Spleen (tissue), 7 donors: ENCODE measurements at regions not wholly inside any gene's neighbourhood (a gene's known extent, or its start where the extent isn't known, plus 50 kb on each side); places are given as distances from the start of the nearest gene placed in this dataset.

Experiments
- POLR2A ChIP-seq, 3 donors: fragments of 450-650 bp; IDR thresholded peaks; one replicate each; pipeline ENCODE4 v1.5.1; 2017; ENCODE audit warnings: antibody characterized with exemption in 3 of 3, mild to moderate bottlenecking in 1 of 3
- POLR2AphosphoS5 ChIP-seq, 3 donors: sonication (generic); formaldehyde crosslinking; IDR thresholded peaks; one replicate each; pipeline ENCODE4 v1.5.1; 2017; ENCODE audit warnings: antibody characterized with exemption in 3 of 3
- TF ChIP-seq, protein P1 (sequence below), 11 experiments: fragments of 200-600 bp in 7 of 11; fragments of 450-650 bp in 4 of 11; sonication (generic) in 4 of 11; IDR thresholded peaks in 8 of 11; conservative IDR thresholded peaks in 3 of 11; 1 replicate in 7 of 11; 2 replicates in 4 of 11; pipeline versions ENCODE4 v1.4.0 to v1.8.0; 2016 to 2021; ENCODE audit warnings: antibody characterized with exemption in 11 of 11, inconsistent platforms in 4 of 11, mild to moderate bottlenecking in 1 of 11
- donor health status: DM: no; HTN: no; CAD: no; lungs with moderate emphysema.
- donor health status: DM: no; HTN: no; CAD: no.
- donor health status: DM: no; HTN: no; CAD: no.

DNA sequence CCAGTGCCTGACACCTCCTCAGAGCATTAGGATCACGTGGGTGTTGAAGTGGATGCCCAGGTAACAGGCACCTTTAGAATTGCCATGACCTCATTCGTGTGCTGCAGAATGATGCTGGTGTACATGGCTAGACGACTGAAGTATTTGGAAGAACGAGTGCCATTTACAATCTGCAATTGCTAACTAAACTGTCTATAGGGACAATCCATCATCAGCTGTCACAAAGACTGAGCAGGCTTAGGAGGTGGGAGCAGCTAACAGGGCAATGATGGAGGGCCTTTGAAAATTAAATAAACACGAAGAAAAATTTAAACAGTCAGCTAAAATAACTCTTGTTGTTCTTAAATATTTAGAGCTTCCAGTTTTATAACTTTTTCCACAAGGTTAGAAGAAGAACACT lies 375.8 kb downstream of the GADD45G start:
- TF ChIP-seq, protein P1, sequence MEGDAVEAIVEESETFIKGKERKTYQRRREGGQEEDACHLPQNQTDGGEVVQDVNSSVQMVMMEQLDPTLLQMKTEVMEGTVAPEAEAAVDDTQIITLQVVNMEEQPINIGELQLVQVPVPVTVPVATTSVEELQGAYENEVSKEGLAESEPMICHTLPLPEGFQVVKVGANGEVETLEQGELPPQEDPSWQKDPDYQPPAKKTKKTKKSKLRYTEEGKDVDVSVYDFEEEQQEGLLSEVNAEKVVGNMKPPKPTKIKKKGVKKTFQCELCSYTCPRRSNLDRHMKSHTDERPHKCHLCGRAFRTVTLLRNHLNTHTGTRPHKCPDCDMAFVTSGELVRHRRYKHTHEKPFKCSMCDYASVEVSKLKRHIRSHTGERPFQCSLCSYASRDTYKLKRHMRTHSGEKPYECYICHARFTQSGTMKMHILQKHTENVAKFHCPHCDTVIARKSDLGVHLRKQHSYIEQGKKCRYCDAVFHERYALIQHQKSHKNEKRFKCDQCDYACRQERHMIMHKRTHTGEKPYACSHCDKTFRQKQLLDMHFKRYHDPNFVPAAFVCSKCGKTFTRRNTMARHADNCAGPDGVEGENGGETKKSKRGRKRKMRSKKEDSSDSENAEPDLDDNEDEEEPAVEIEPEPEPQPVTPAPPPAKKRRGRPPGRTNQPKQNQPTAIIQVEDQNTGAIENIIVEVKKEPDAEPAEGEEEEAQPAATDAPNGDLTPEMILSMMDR (IDR thresholded peaks at IDR 0.05 in 8 of 11, conservative IDR thresholded peaks at IDR 0.05 in 3 of 11) = no peak
- no peak for TF ChIP-seq POLR2A (IDR thresholded peaks at IDR 0.05)
- no peak for TF ChIP-seq POLR2AphosphoS5 (IDR thresholded peaks at IDR 0.05)
